ENCODE measurements at regions not wholly inside any gene's neighbourhood (a gene's known extent, or its start where the extent isn't known, plus 50 kb on each side); places are given as distances from the start of the nearest gene placed in this dataset.
"Not testable (repeated sequence)": the region's sequence is repeated elsewhere in the genome, so short reads cannot be mapped to it uniquely, and the experiment has no call there.

GRCh38 chr7:26065652-26066051, 86.3 kb upstream of the NFE2L3 start:
- no peak for DNase-seq

GRCh38 chr7:26066736-26067135, 85.3 kb upstream of the NFE2L3 start:
- DNase-seq = no peak

- DNase-seq = no peak
These were observed 81.7 kb upstream of the NFE2L3 start for GRCh38 chr7:26070290-26070689.

- DNase-seq = no peak
These were observed 80.2 kb upstream of the NFE2L3 start for GRCh38 chr7:26071622-26072456.

GRCh38 chr7:26073041-26073440, 79.0 kb upstream of the NFE2L3 start:
- DNase-seq = no peak

GRCh38 chr7:26074919-26075318, 77.1 kb upstream of the NFE2L3 start:
- DNase-seq = no peak

- no peak for DNase-seq
These were observed 75.3 kb upstream of the NFE2L3 start for GRCh38 chr7:26076691-26077090.

GRCh38 chr7:26078437-26079336, 73.3 kb upstream of the NFE2L3 start:
- DNase-seq = peak; percentile 58 to 73 (median 71)

GRCh38 chr7:26081638-26082037, 70.4 kb upstream of the NFE2L3 start:
- DNase-seq = no peak

- no peak for DNase-seq
These were observed 68.9 kb upstream of the NFE2L3 start for GRCh38 chr7:26083113-26083512.

GRCh38 chr7:26084418-26084817, 67.6 kb upstream of the NFE2L3 start:
- no peak for DNase-seq

GRCh38 chr7:26085771-26086170, 66.2 kb upstream of the NFE2L3 start:
- DNase-seq = no peak

- no peak for DNase-seq
These were observed 64.5 kb upstream of the NFE2L3 start for GRCh38 chr7:26087321-26088091.

GRCh38 chr7:26089469-26089868, 62.5 kb upstream of the NFE2L3 start:
- DNase-seq = not testable (repeated sequence)

GRCh38 chr7:26090927-26091519, 61.0 kb upstream of the NFE2L3 start:
- DNase-seq = peak in 1 of 5 donors; percentile 49

- DNase-seq = peak in 1 of 5 donors; percentile 25
These were observed 60.1 kb upstream of the NFE2L3 start for GRCh38 chr7:26091933-26092332.

- no peak for DNase-seq
These were observed 59.0 kb upstream of the NFE2L3 start for GRCh38 chr7:26093023-26093422.

GRCh38 chr7:26096136-26096535, 55.9 kb upstream of the NFE2L3 start:
- DNase-seq = no peak

GRCh38 chr7:26097837-26098668, 53.9 kb upstream of the NFE2L3 start:
- peak in 1 of 5 donors; percentile 16 for DNase-seq

- DNase-seq = no peak
These were observed 52.8 kb upstream of the NFE2L3 start for GRCh38 chr7:26099236-26099635.
